Breast epithelium (tissue), 4 donors: ENCODE measurements at regions not wholly inside any gene's neighbourhood (a gene's known extent, or its start where the extent isn't known, plus 50 kb on each side); places are given as distances from the start of the nearest gene placed in this dataset.

Experiments
- DNase-seq, 2 donors: peaks; one replicate each; pipeline ENCODE4 v3.0.0-alpha.2; 2019; ENCODE audit warnings: low spot score in 2 of 2
- H3K27ac ChIP-seq, 2 donors: fragments of 200-600 bp; sonication (generic) in 1 of 2; one replicate each; pipeline ENCODE4 v1.5.1; 2016 to 2019; ENCODE audit warnings: mild to moderate bottlenecking in 1 of 2
- H3K27me3 ChIP-seq, 2 donors: fragments of 200-600 bp; sonication (generic) in 1 of 2; one replicate each; pipeline versions ENCODE4 v1.5.1 to v1.6.0; 2017 to 2019; ENCODE audit warnings: control low read depth in 1 of 2, mild to moderate bottlenecking in 1 of 2
- H3K36me3 ChIP-seq: fragments of 200-600 bp; one replicate; pipeline ENCODE4 v1.5.1; 2019
- H3K4me1 ChIP-seq, 2 donors: fragments of 200-600 bp; sonication (generic); one replicate each; pipeline ENCODE4 v1.5.1; 2016 to 2019; ENCODE audit warnings: control low read depth in 1 of 2
- H3K4me3 ChIP-seq, 3 donors: fragments of 200-600 bp; sonication (generic); 1 replicate in 2 of 3; 2 replicates in 1 of 3; pipeline ENCODE4 v1.5.1; 2016 to 2019; ENCODE audit warnings: mild to moderate bottlenecking in 3 of 3, moderate library complexity in 2 of 3
- H3K9me3 ChIP-seq, 2 donors: fragments of 200-600 bp; sonication (generic) in 1 of 2; one replicate each; pipeline ENCODE4 v1.5.1; 2016 to 2019; ENCODE audit warnings: control low read depth in 1 of 2
- POLR2A ChIP-seq: fragments of 450-650 bp; IDR thresholded peaks from one replicate; pipeline ENCODE4 v1.6.1; 2016; ENCODE audit warnings: antibody characterized with exemption, mild to moderate bottlenecking, moderate library complexity
- POLR2AphosphoS5 ChIP-seq, 3 donors: sonication (generic); formaldehyde crosslinking; IDR thresholded peaks; one replicate each; pipeline ENCODE4 v1.6.1; 2017; ENCODE audit warnings: antibody characterized with exemption in 3 of 3
- intact Hi-C: fragments of 100-400 bp; cut with DNase I; formaldehyde crosslinking; loops from one replicate; pipeline ENCODE4 v1.15.1; 2023; ENCODE audit warnings: low total_unique reads
- TF ChIP-seq, protein P1 (sequence below), 3 donors: fragments of 450-650 bp; IDR thresholded peaks; one replicate each; pipeline ENCODE4 v1.5.1; 2016 to 2017; ENCODE audit warnings: antibody characterized with exemption in 3 of 3, mild to moderate bottlenecking in 3 of 3, moderate library complexity in 3 of 3

DNA sequence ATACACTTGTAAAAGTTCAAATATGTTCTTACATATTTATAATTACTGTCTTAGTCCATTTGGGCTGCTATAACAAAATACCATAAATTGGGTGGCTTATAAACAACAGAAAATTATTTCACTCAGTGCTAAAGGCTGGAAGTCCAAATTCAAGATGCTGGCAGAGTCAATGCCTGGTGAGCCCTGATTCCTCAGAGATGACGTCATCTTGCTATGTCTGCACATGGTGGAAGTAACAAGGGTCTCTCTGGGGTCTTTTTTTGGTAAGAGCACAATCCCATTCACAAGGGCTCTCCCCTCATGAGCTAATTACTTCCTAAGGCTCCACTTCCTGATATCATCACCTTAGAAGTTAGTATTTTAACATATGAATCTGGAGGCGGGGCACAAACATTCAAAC is 108.0 kb upstream of the DUSP10 start:
- Histone ChIP-seq H3K4me1 (no peaks in the 10 kb centered on the region), H3K27ac (no peak overlapping the region), H3K27me3 (no peaks in the 10 kb centered on the region), H3K9me3 (no peaks in the 10 kb centered on the region), H3K36me3 (no peaks in the 10 kb centered on the region), H3K4me3 (no peak overlapping the region)
- intact Hi-C loops, result loop anchor here (10.0 kb wide), 1 partner anchor 585 kb away; no protein-coding TSS in a partner anchor
- no peak for DNase-seq
- TF ChIP-seq, protein P1, sequence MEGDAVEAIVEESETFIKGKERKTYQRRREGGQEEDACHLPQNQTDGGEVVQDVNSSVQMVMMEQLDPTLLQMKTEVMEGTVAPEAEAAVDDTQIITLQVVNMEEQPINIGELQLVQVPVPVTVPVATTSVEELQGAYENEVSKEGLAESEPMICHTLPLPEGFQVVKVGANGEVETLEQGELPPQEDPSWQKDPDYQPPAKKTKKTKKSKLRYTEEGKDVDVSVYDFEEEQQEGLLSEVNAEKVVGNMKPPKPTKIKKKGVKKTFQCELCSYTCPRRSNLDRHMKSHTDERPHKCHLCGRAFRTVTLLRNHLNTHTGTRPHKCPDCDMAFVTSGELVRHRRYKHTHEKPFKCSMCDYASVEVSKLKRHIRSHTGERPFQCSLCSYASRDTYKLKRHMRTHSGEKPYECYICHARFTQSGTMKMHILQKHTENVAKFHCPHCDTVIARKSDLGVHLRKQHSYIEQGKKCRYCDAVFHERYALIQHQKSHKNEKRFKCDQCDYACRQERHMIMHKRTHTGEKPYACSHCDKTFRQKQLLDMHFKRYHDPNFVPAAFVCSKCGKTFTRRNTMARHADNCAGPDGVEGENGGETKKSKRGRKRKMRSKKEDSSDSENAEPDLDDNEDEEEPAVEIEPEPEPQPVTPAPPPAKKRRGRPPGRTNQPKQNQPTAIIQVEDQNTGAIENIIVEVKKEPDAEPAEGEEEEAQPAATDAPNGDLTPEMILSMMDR (IDR thresholded peaks at IDR 0.05), result no peak
- TF ChIP-seq POLR2AphosphoS5 (IDR thresholded peaks at IDR 0.05), result no peak
- no peak for TF ChIP-seq POLR2A

DNA sequence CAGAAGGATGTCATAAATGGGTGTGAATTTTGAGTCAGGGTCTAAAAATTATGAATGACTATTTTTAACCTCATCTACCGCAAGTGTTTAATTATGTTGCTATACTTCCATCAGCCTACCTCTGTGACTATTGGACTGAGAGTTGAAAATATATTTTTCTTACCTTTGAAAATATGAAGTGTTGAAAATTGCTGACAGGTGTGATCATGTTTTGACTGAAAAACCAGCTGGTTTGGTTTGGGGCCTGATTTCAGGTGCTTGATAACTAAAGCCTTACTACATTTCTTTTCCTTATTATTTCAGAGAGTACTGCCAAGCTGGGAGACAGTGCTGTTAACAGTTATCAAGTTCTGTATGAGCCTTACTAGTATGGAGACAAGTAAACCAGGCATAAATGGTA is 107.2 kb upstream of the DUSP10 start:
- TF ChIP-seq POLR2A, result no peak
- TF ChIP-seq POLR2AphosphoS5 (IDR thresholded peaks at IDR 0.05), result no peak
- TF ChIP-seq, protein P1 (IDR thresholded peaks at IDR 0.05), result no peak
- H3K4me1 ChIP-seq, result no peaks in the 10 kb centered on the region
- no peak for DNase-seq
- intact Hi-C loops, result no loop called here
- no peak overlapping the region for H3K4me3 ChIP-seq
- H3K27me3 ChIP-seq, result no peaks in the 10 kb centered on the region
- no peaks in the 10 kb centered on the region for H3K36me3 ChIP-seq
- no peak overlapping the region for H3K27ac ChIP-seq
- no peaks in the 10 kb centered on the region for H3K9me3 ChIP-seq

DNA sequence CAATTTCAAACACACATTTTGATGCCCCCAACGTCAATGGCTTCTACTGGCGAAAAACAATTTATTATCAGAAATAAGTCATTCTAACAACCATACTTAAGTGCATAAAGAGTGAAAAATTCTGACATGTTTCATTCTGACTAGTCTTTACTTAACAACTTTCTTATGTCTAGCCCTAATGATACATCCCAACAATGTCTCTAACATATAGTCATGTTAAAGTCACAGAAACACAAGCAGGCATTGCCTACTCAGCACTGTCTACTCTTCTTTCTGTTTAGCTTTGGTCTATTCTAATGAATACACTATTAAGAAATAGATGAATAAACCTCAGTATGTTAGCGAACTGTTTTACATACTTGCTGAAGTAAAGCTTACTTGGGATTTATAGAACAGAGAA is 105.8 kb upstream of the DUSP10 start:
- Histone ChIP-seq H3K4me1 (no peaks in the 10 kb centered on the region), H3K9me3 (no peaks in the 10 kb centered on the region), H3K27me3 (no peaks in the 10 kb centered on the region), H3K4me3 (no peak overlapping the region), H3K36me3 (no peaks in the 10 kb centered on the region), H3K27ac (no peak overlapping the region)
- DNase-seq, result no peak
- intact Hi-C loops, result no loop called here
- no peak for TF ChIP-seq POLR2A
- TF ChIP-seq, protein P1 (IDR thresholded peaks at IDR 0.05), result no peak
- TF ChIP-seq POLR2AphosphoS5 (IDR thresholded peaks at IDR 0.05), result no peak

DNA sequence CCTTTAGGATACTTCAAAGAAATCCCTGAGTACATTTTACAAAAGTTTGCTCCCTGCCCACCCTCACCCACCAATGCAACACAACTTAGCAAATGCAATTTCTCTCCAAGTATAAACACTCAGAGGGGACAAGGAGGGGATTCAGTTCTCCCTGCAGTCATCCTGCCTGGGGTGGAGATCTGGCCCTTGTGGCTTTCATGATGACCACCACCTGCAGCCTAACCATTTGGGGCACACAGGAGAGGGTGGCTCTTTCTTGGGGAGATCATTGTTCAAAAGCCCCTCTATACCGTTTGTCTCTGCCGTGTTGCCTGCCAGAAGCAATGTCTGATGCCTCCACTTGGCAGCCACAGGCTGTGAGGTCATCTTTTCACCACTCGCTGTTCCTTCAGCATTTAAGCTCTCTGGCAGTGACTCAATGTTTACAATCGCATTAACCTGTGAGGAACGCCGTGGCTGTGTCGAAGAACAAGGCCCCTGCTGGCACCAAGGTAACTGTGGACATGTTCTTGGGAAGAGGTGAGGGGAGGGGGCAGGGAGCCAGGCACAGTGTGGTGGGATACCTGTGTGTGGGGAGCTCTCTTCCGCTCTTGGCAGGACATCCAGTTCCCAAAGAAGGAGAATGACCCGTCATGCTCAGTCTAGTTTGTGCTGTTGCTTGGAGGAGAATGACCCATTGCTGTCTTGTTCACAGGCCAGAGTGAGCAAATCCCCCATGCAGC is 103.9 kb upstream of the DUSP10 start:
- peak overlapping the region; percentile 40 to 74 for H3K27ac ChIP-seq
- TF ChIP-seq POLR2A (no peak), POLR2AphosphoS5 (IDR thresholded peaks at IDR 0.05) (peak; percentile 23 to 37 (median 32))
- TF ChIP-seq, protein P1 (IDR thresholded peaks at IDR 0.05), result peak in 1 of 3 donors; percentile 11
- H3K4me3 ChIP-seq, result no peak overlapping the region
- intact Hi-C loops, result no loop called here
- H3K9me3 ChIP-seq, result no peaks in the 10 kb centered on the region
- DNase-seq, result peak; percentile 67 to 88
- H3K36me3 ChIP-seq, result no peaks in the 10 kb centered on the region
- H3K27me3 ChIP-seq, result no peaks in the 10 kb centered on the region
- no peaks in the 10 kb centered on the region for H3K4me1 ChIP-seq

DNA sequence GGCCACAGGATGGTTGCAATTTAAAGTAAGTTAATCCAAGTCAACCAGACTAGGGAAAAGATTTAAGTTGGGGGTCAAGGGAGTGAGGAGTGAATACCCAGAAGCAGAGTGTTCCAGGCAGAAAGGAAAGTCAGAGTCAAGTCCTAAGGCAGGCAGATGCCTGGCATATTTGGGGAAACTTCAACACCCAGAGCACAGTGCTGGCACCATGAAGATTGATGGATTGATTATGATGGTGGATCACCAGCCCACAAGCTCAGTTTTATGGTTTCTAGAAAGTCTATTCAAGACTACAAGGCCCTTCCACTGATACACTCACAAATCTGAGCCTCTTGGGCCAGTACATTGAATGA is 100.1 kb upstream of the DUSP10 start:
- no peaks in the 10 kb centered on the region for H3K9me3 ChIP-seq
- H3K27ac ChIP-seq, result no peak overlapping the region
- TF ChIP-seq POLR2AphosphoS5 (IDR thresholded peaks at IDR 0.05) (no peak), POLR2A (no peak)
- TF ChIP-seq, protein P1 (IDR thresholded peaks at IDR 0.05), result no peak
- no peaks in the 10 kb centered on the region for H3K27me3 ChIP-seq
- no peaks in the 10 kb centered on the region for H3K4me1 ChIP-seq
- intact Hi-C loops, result no loop called here
- no peaks in the 10 kb centered on the region for H3K36me3 ChIP-seq
- H3K4me3 ChIP-seq, result no peak overlapping the region
- DNase-seq, result no peak
